OCI-LY3 (cell line): ENCODE measurements at regions not wholly inside any gene's neighbourhood (a gene's known extent, or its start where the extent isn't known, plus 50 kb on each side); places are given as distances from the start of the nearest gene placed in this dataset.

Experiments used
- EZH2phosphoT487 ChIP-seq: fragments of 200-600 bp; shearing (Covaris generic); IDR thresholded peaks from 2 replicates; pipeline ENCODE4 v1.6.1; 2018; ENCODE audit warnings: antibody characterized with exemption, mixed run types, low read depth
- TF ChIP-seq, protein P1 (sequence below): fragments of 200-600, 300-600 bp; sonication (generic); IDR thresholded peaks from 2 replicates; pipeline ENCODE4 v1.5.1; 2014; ENCODE audit warnings: antibody characterized with exemption, low read length, low read depth

DNA sequence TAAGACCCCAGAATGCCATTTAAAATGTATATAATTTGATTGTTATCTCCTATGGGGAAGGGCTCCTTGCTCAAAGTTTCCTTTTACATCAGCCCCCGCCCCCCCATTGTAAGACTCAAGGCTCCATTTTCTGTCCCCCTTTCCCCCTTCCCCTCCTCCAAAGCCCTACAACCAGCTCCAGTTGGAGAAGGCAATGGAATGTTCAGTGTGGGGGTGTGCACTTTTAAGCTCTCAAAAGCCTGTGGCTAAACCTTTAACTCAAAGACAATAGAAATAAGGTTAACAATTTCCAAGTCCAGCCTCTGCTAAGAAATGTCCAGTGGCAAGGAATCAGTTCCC lies 114.7 kb downstream of the NOG start:
- TF ChIP-seq EZH2phosphoT487, result no peak
- TF ChIP-seq, protein P1, sequence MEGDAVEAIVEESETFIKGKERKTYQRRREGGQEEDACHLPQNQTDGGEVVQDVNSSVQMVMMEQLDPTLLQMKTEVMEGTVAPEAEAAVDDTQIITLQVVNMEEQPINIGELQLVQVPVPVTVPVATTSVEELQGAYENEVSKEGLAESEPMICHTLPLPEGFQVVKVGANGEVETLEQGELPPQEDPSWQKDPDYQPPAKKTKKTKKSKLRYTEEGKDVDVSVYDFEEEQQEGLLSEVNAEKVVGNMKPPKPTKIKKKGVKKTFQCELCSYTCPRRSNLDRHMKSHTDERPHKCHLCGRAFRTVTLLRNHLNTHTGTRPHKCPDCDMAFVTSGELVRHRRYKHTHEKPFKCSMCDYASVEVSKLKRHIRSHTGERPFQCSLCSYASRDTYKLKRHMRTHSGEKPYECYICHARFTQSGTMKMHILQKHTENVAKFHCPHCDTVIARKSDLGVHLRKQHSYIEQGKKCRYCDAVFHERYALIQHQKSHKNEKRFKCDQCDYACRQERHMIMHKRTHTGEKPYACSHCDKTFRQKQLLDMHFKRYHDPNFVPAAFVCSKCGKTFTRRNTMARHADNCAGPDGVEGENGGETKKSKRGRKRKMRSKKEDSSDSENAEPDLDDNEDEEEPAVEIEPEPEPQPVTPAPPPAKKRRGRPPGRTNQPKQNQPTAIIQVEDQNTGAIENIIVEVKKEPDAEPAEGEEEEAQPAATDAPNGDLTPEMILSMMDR, result no peak
